ENCODE measurements at regions not wholly inside any gene's neighbourhood (a gene's known extent, or its start where the extent isn't known, plus 50 kb on each side); places are given as distances from the start of the nearest gene placed in this dataset.
"Not testable (repeated sequence)": the region's sequence is repeated elsewhere in the genome, so short reads cannot be mapped to it uniquely, and the experiment has no call there.

DNA sequence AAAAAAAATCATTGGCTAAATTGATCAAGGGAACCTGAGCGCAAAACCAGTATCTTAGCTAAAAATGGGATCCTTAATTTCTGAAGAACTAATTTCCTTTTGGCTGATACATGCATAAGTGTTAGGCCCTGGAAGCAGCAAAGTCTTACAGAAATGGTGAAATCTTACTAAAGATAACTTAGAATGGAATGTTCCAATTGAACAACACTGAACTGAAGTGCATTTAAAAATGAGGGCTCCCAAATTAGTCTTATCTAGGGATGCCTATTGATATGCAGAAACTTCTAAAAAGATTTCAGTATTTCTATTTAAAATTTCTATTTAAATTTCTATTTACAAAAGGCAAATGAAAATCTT, 120.7 kb upstream of the BANK1 start:
- DNase-seq: no peak

DNA sequence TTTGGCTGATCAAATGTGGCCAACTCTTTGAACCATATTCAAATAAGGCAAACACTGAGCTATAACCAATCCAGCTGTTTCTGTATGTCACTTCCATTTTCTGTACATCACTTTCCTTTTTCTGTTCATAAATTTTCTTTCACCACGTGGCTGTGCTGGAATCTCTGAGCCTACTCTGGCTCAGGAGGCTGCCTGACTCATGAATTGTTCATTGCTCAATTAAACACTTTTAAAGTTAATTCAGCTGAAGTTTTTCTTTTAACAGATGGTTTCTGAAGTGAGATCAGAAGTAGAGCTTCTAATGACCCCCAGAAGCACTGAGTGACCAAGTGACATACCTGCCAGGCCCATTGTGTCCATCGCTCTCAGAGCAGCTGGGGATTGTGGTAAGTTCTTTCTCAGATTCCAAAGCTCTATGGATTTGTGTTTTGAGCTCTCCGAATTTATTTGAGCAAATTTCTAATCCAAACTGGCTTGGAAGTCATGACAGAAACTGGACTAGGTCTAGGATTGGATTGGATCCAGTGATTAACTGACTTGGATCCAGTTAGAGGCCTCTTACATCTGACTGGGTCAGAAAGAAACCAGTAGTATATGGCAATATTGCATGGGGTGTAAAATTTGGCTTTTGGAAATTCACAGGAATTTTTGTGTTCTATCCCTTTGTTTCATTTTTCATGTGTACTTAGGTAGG, 121.2 kb upstream of the BANK1 start:
- no peak for DNase-seq

DNA sequence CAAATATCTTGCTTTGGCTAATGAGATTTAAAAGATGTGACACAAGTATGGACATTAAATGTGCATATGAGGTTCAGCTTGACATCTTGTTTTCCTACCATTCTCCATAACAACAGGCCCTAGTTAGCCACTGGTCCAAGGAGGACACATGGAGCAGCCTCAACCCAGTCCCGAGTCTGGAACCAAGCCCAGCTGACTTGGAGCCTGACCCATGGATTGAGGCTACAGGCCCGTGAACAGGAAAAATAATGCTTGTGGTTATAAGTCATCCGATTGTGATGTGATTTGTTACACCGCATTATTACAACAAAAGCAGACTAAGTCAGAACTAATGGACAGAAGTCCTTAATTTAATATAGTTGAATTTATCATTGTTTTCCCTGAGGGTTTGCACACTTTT, 123.2 kb upstream of the BANK1 start:
- no peak for DNase-seq

DNA sequence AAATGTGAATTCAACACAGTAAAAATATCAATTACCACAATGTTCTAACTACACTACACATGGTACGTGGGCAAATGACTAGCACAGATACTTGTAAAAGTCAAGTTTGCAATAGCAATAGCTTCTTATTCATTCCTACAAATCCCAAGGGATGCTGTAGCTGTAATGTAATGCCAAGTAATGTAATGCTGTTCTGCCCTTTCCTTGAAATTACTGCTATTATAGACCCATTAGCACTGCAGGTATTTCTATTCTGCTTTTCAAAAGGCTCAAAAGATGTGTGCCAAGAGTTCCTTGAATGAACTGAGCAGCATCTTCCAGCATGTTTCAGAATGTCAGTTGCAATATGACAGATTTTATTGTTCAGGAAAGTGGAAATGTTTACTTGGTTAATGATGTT, 129.9 kb upstream of the BANK1 start:
- no peak for DNase-seq

DNA sequence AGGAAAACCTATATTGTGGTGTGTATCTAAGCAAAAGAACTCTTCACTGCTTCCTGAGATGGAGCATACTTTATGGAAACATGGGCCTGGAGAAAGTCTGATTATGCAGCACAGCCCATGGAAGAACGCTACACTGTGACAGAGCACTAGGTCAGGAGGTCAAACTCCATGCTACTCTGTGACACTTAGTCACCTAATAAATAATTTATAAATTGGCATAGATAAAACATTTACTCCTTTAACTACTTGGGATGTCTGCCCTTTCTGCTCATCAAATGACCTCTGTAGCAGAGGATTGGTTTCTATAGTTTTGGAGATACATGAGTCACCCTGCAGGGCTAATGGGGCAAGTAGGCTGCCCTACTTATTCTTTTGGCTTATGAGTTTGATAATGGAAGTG, 134.7 kb upstream of the BANK1 start:
- DNase-seq: no peak

DNA sequence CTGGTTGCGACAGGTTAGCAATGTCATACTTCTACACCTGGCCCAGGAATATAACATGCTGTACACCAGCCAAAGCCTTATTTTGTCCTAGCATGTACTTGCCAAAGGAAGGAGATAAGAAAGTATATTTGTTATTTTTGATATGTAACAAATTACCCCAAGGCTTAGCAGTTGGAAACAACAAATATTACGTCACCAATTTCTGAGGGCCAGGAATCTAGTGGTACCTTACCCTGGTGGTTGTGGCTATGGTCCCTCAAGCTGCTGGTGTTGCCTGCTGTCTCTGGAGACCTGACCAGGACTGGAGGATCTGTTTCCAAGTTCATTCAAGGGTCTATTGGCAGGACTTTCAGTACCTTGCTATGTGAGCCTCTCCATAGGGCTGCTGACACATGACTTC, 135.5 kb upstream of the BANK1 start:
- no peak for DNase-seq

DNA sequence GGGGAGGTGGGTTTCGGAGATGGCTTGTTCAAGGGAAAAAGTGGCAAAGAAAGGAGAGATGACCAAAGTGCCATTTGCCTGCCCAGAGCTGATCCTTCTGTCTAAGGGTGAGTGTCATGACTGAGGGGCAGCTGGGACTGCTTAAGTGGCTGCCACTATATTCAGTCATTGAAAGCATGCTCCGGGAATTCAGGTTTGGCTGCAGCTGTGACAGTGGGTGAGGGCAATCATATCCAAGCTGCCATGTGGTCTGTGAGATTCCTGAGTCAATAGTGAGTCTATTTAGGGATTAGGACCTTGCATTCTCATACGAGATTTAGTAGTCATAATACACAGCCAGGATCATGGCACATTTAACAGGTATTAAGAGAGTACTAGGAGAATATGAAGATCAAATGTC, 138.8 kb upstream of the BANK1 start:
- DNase-seq: peak; percentile 33

DNA sequence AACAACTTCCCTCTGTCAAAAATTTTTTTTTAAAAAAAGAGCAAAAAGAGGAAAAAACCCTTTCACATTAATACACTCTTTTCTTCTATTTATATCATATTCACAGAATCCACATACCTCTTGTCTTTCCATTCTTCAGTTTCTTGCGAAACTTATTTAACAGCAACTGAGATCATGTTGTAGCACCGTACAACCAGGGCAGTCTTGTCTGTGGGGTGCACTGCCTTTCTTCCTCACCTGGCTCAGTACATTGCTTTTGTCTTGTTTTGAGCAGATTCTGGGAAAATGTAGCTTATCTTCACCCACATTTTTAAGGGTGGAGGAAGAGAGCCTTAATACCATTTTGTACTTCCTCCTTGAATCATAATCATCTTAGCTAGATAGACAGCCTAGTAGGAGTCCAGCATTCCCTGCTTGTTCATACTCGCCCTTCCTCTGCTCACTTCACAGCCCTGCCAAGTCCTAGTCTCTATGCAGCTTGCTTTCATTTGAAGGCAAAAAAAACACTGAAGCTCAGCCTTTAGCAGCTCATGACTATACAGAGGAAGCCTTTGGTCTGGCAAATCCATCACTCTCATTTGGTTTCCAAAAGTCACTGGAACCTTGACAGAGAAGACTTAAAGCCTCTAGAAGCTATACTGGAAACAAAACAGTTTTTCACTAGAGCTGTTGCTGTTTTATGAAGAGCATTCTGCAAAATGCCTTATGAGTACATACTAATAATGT, 140.6 kb upstream of the BANK1 start:
- peak; percentile 22 for DNase-seq

DNA sequence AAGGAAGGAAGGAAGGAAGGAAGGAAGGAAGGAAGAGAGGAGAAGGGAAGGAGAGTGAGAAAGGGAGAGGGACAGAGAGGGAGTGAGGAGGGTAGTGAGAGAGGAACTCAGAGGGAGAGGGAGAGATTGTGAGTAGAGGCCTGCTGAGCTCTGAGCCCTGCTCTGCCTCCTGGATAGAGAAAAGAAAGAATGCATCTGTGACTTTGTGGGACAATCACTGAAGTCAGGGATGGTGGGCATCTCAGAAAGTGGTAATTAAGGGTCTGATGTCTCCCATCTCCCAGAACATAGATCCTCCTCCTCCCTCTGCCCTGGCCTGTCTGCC, 142.9 kb upstream of the BANK1 start:
- no peak for DNase-seq

DNA sequence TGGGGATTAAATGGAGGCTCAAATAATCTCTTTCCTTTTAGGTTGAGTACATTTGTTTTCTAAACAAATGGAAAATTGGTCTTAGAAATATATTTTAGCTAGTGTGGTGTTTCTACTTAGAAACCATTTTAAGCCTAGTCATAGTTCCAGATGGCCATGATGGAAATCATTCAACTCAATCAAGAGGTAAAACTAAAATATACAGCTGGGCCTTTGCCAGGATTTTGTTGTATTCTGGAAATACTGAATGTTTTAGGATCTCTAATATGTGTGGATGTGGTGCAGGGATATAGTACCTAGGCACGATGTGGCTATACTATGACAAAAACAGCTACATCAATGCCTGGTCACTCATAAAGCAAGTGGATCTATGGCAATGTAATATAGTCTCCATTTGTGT, 146.0 kb upstream of the BANK1 start:
- no peak for DNase-seq

DNA sequence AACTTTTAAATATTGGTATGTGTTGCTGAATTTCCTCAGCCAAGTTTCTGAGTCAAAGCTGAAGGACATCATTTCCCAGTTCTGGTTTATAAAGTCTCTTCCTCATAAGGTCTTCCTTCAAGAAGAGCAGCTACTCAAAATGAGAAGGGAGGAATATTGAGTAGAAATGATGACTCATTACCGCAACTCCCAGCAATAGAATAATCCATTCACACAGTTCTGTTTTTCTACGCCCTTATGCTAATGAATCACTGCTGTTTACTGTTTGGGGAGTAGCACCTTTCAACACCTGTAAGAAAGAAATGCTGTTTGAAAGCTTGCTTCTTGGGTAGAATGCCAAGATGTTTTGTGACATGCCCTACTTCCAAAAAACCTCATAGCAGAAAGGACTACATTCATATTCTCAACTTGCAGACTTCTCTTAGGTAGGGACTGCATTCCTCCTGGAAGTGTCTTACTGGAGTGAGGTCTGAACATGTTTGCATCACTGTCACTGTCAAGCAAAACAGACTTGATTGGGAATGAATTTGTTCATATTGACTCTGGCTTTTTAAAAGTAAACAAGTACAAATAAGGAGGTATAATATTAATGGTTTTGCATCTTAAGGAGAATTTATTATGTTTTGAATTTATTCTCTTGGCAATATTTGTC, 147.2 kb upstream of the BANK1 start:
- no peak for DNase-seq

DNA sequence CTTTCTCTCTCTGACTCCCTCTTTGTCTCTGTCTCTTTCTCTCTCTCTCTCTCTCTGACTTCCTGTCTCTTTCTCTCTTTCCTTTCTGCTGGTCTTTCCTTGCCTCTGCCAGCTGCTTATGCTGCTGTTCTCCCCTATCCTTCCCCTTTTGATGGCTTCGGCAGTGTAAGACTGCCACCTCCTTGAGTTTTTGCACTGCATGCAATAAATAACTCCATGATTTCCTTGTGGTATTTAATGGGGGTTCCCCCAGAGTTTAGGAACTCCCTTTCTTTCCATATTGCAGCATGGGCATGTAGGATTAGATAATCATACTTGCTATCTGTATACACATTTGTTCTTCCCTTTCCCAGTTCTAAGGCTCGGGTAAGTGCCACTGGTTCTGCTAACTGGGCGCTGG, 157.8 kb upstream of the BANK1 start:
- not testable (repeated sequence) for DNase-seq

DNA sequence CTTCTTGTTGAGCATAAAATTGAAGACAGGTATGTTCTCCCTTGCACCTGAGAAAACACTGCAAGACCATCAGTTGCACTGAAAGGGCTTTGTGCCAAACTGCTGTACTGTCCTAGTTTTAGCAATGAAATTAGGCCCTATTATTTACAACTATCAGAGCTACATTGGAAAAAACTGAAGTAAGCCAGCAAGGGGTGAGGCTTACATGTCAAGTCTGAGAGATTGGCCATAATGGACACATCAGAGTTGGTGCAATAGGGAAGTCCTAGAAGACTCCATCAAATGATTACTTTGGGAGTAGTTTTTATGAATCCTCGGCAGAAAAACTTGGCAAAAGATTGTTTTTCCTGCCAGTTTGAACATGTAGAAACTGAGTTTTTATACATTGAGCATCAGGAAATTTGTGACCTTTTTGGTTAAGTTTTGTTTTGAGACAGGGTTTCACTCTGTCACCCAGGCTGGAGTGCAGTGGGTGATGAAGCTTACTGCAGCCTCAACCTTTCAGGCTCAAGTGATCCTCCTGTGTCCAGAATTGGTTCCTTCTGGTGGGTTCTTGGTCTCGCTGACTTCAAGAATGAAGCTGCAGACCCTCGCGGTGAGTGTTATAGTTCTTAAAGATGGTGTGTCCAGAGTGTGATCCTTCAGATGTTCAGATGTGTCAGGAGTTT, 160.1 kb upstream of the BANK1 start:
- no peak for DNase-seq

DNA sequence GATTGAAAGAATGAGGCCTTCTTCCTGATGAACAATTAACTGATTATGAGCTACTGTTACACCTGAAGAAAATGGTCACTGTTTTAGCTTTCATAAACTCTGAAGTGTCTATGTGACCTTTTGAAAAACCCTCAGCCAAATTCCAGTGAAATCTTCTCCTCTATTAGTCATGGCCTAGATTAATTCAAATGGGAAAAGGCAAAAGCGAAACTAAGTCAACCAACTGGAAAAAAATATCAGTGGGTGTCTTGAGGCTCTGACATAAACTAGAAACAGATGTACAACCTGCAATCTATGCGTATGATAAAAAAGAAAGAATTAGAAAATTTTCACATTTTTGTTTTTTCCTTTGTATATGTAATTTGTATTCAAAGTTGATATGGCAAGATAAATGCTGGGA, 169.4 kb upstream of the BANK1 start:
- DNase-seq: peak; percentile 6

DNA sequence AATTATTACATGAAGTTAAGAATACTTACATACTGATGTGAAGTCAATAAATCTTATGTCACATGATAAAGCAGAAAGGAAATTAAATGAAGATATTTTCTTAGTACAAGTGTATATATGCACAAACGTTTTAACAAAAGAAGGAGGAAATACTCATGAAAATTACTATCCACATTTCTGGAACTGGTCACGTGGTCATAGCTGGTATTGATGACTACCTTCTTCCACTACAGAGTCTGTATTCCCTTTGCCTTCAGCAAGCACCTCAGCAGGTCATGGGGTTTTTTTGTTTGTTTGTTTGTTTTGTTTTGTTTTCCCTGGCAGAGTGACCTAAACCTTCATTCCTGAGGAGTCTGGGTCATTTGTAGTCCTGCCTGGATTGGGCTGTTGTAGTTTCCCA, 174.9 kb upstream of the BANK1 start:
- no peak for DNase-seq

DNA sequence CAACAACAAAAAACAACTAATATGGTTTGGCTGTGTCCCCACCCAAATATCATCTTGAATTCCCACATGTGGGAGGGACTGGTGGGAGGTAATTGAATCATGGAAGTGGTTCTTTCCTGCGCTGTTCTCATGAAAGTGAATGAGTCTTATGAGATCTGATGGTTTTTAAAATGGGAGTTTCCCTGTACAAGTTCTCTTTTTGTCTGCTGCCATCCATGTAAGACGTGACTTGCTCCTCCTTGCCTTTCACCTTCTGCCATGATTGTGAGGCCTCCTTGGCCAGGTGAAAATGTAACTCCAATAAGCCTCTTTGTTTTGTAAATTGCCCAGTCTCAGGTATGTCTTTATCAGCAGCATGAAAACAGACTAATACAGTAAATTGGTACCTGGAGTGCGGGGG, 183.5 kb upstream of the BANK1 start:
- DNase-seq: not testable (repeated sequence)

DNA sequence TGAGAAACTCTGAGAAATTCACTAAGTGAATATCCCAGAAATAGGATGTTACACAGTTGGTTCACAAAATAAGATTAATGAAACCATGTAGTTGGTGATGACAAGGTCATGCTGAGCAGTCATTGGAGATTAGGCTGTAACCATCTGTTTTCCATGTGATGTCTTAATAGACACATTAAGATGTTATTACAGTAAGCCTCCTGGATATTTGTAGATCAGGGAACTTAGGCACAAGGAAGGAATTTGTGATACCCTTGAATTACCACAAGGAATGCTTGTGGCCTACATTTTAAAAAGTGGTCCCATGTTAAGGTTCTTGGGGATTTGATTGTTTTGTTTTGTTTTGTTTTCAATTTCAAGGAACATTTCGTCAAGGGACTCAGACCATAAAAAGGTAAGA, 185.6 kb upstream of the BANK1 start:
- DNase-seq: peak; percentile 17

DNA sequence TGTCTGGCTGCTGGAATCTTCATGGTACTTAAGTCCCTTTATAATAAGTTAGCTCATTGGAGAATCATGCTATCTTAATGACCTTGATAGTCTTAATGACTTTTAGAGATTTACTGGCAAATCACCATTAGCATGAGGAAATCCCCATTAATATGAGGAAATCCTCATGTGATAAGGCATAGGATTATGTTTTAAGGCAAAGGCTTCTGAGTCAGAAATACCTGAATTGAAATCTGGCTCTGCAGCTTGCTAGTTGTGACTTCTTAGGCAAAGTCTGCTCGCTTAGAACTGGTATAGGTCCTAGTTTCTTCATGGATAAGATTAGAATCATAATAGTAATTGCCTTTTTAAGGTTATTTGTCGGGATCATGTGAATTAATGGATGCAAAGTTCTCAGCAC, 190.2 kb upstream of the BANK1 start:
- DNase-seq: peak; percentile 3

DNA sequence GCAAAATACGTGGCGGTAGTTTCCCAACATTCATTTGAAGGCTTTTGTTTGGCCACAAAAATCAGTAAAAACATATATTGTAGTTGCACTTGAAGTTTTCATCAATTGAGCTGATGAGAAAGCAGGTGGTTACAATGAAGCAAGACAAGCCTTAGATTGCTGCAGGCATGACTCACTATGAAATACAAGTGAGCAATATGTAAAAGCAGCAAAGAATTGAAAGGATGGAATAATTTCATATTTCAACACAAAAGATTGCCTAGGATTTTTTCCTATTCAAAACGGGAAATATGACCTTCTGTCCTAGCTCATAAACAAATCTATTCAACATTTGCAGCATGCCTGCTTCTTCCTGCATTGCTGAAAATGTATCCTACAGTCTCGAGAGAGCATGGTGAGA, 190.9 kb upstream of the BANK1 start:
- DNase-seq: no peak

DNA sequence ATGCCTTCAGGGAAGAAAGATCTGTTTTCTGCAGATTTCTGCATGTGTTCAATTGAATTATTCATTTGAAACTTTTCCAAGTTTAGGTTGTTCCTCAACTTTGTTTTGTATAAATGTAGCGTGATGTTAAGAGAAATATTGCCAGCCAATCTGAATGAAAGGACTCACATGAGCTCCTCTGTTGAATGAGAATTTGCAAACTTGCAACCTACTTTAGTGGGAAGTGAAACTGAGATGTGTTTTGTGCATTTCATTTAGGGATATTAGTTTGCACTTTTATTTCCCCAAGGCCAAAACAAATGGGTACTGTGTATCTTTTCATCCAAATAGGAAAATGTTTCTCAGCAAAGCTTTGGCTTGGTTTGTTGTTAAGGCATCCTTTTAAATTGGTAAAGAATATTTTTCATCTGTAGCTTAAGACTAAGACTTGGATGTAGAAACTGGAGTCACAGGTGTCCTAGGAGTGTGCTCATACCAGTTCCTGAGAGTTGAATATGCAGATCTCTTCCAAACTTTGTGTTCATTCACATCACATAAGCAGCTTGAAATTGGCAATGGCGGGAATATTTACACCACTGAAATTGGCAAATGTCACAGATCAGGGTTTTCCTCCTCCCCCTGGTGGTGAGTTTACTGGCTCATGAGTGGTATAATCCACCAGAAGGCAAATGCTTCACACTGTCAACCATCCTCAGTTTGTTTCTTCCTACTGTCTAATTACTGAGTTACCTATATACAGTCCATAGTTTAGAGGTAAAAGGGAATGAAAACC, 193.6 kb upstream of the BANK1 start:
- DNase-seq: no peak

DNA sequence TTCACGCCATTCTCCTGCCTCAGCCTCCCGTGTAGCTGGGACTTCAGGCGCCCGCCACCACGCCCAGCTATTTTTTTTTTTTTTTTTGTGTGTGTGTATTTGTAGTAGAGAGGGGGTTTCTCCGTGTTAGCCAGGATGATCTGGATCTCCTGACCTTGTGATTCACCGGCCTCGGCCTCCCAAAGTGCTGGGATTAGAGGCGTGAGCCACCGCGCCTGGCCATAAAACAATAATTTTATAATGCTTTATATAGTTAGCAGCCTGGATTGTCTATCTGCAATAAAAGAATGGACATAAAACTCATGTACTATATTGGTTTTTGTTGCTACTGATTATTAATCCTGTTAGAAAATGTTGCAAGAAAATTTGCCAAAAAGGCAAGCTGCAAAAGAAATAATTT, 195.9 kb upstream of the BANK1 start:
- no peak for DNase-seq

DNA sequence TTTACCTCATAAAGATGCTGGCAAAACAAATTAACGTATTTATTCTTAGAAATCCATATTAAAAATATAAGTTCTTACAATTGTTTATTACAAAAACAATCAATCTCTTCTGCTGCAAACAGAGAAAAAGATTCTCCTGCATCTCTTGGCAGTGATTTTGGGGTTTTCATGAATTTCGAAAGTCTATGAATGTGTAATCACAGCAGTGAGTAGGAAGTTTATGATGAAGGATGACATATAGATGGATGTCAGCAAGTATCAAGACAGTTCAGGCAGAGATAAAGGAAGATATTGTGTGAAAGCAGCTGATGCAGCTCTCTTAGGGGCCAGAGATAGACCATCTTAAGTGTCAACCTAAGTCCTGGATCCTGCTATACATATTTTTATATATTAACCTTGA, 196.9 kb upstream of the BANK1 start:
- DNase-seq: no peak

DNA sequence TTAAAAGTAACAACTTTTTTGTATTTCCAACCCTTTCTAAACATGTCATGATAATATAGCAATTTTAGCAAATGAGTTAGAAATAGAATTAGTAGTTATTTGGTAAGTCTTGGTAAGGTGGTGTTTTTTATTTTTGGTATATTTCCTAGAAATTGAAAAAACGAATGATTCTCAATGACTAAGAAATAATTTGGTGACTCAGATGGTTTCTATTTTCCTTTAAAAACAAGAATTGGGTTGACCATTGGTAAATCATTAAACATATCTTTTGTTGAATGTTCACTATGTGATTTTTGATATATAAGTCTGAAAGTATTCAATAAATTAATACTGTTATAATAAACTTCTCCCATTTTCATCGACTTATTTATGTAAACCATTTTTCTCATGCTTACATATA, 206.2 kb upstream of the BANK1 start:
- no peak for DNase-seq
